Keratinocyte (primary cell): ENCODE measurements at regions not wholly inside any gene's neighbourhood (a gene's known extent, or its start where the extent isn't known, plus 50 kb on each side); places are given as distances from the start of the nearest gene placed in this dataset.

ENCODE experiments used
- DNase-seq: peaks from one replicate; pipeline ENCODE4 v3.0.0-alpha.2; 2011; ENCODE audit warnings: low read depth, missing footprints, low spot score
- FAIRE-seq: peaks from 2 replicates; lab custom pipeline; 2011; peaks lifted over from hg19 to GRCh38; lab: Jason Lieb, UNC
- H2AFZ ChIP-seq: 2 replicates; pipeline ENCODE4 v1.6.0; 2012; ENCODE audit warnings: low read length, control low read depth, inconsistent platforms; ENCODE audit not compliant: control insufficient read depth
- H3K27ac ChIP-seq: 2 replicates; pipeline ENCODE4 v1.5.1; 2011; ENCODE audit warnings: low read length; ENCODE audit not compliant: control insufficient read depth, insufficient read depth
- H3K27me3 ChIP-seq: 3 replicates; pipeline ENCODE4 v1.6.0; 2011; ENCODE audit warnings: low read length; ENCODE audit not compliant: control insufficient read depth, insufficient read depth; ENCODE audit errors: extremely low read depth
- H3K36me3 ChIP-seq, 2 experiments: 2 replicates in 1 of 2; 3 replicates in 1 of 2; pipeline ENCODE4 v1.5.1; 2011; ENCODE audit warnings: low read length in 2 of 2, mild to moderate bottlenecking in 1 of 2; ENCODE audit not compliant: control insufficient read depth in 2 of 2, insufficient read depth in 2 of 2; ENCODE audit errors: extremely low read depth in 1 of 2
- H3K4me1 ChIP-seq: 3 replicates; pipeline ENCODE4 v1.5.1; 2011; ENCODE audit warnings: low read length; ENCODE audit not compliant: control insufficient read depth, insufficient read depth; ENCODE audit errors: extremely low read depth
- H3K4me2 ChIP-seq: 3 replicates; pipeline ENCODE4 v1.6.0; 2011; ENCODE audit warnings: low read depth, low read length; ENCODE audit not compliant: control insufficient read depth, insufficient read depth; ENCODE audit errors: extremely low read depth
- H3K4me3 ChIP-seq, 3 experiments: fragments of 200-600 bp in 1 of 3; sonication (generic) in 1 of 3; 2 replicates in 2 of 3; 3 replicates in 1 of 3; pipeline ENCODE4 v1.5.1; 2011 to 2016; ENCODE audit warnings: low read length in 3 of 3, mild to moderate bottlenecking in 3 of 3, control low read depth in 2 of 3, inconsistent platforms in 1 of 3, low read depth in 1 of 3, mixed read lengths in 1 of 3, mixed run types in 1 of 3, moderate library complexity in 1 of 3; ENCODE audit not compliant: control insufficient read depth in 2 of 3, insufficient read depth in 2 of 3; ENCODE audit errors: extremely low read depth in 1 of 3
- H3K79me2 ChIP-seq: 2 replicates; pipeline ENCODE4 v1.6.0; 2012; ENCODE audit warnings: low read length; ENCODE audit not compliant: control insufficient read depth, insufficient read depth
- H3K9ac ChIP-seq: 3 replicates; pipeline ENCODE4 v1.6.0; 2011; ENCODE audit warnings: low read length; ENCODE audit not compliant: control insufficient read depth, insufficient read depth; ENCODE audit errors: extremely low read depth
- H3K9me1 ChIP-seq: 3 replicates; pipeline ENCODE4 v1.6.0; 2011; ENCODE audit warnings: low read length; ENCODE audit not compliant: control insufficient read depth, insufficient read depth; ENCODE audit errors: extremely low read depth
- H3K9me3 ChIP-seq: 2 replicates; pipeline ENCODE4 v1.5.1; 2012; ENCODE audit warnings: low read depth, low read length; ENCODE audit not compliant: control insufficient read depth
- H4K20me1 ChIP-seq: 3 replicates; pipeline ENCODE4 v1.6.0; 2011; ENCODE audit warnings: low read length; ENCODE audit not compliant: control insufficient read depth, insufficient read depth; ENCODE audit errors: extremely low read depth
- CTCF ChIP-seq, 3 experiments: IDR thresholded peaks in 1 of 3; conservative IDR thresholded peaks in 1 of 3; optimal IDR thresholded peaks in 1 of 3; 2 replicates in 2 of 3; 3 replicates in 1 of 3; pipeline versions ENCODE3 to v1.5.1; 2011; ENCODE audit warnings: low read length in 3 of 3, mild to moderate bottlenecking in 3 of 3, moderate library complexity in 2 of 3, control low read depth in 1 of 3, inconsistent platforms in 1 of 3; ENCODE audit not compliant: insufficient read depth in 2 of 3; ENCODE audit errors: extremely low read depth in 1 of 3
- EZH2 ChIP-seq: IDR thresholded peaks from one replicate; pipeline ENCODE4 v1.6.1; 2012; ENCODE audit warnings: inconsistent platforms, mild to moderate bottlenecking, low read length, moderate library complexity
- dilution Hi-C: fragments of 300-500 bp; cut with MboI; formaldehyde crosslinking; loops from one replicate; pipeline ENCODE4 v1.7.0; 2020; ENCODE audit warnings: low sequenced_read_pairs; ENCODE audit not compliant: extremely low pct_ligation_motif_present

GRCh38 chr17:14737984-14738651, 437.2 kb downstream of the HS3ST3B1 start:
- H3K4me3 ChIP-seq: no peak overlapping the region
- peaks cover 3% of the 10 kb centered on the region for H3K9me1 ChIP-seq
- DNase-seq (peak; percentile 89), FAIRE-seq (peak; percentile 97)
- peak overlapping the region; percentile 24 for H3K9ac ChIP-seq
- H3K4me2 ChIP-seq: peak overlapping the region; percentile 69
- dilution Hi-C loops: no loop called here
- H4K20me1 ChIP-seq: no peaks in the 10 kb centered on the region
- peaks cover 22% of the 10 kb centered on the region for H3K4me1 ChIP-seq
- no peaks in the 10 kb centered on the region for H3K27me3 ChIP-seq
- H2AFZ ChIP-seq: peak overlapping the region; percentile 16
- no peaks in the 10 kb centered on the region for H3K36me3 ChIP-seq
- H3K79me2 ChIP-seq: no peaks in the 10 kb centered on the region
- H3K27ac ChIP-seq: peak overlapping the region; percentile 87
- no peaks in the 10 kb centered on the region for H3K9me3 ChIP-seq
- no peak for TF ChIP-seq EZH2
- peak in 2 of 3 experiments; percentile 53 to 64 for TF ChIP-seq CTCF (optimal IDR thresholded peaks at IDR 0.05 in 1 of 3, IDR thresholded peaks at IDR 0.05 in 1 of 3, conservative IDR thresholded peaks at IDR 0.05 in 1 of 3; ENCODE audit: extremely low read depth in 1 of 3, insufficient read depth in 2 of 3, low read length in 3 of 3)

DNA sequence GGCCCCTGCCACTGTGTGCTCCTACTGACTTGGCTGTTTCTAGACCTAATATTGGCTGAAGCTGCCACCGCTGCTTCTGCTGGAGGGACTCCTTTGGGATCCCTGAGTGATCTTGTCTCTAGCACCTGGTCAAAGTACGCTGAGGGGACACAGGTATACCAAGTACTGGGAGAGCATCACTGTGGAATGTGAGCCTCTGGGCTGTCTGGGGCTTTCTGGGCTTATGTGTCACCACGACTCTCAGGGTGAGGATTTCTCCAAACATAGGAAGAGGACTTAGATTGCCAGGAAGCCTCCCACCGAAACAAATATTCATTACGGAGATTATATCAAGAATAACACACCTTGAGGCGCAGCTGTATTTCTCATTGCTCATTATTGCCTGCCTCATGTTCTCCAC, 435.8 kb downstream of the HS3ST3B1 start:
- H2AFZ ChIP-seq: no peak overlapping the region
- peaks cover 22% of the 10 kb centered on the region for H3K4me1 ChIP-seq
- no peak overlapping the region for H3K27ac ChIP-seq
- H3K9me3 ChIP-seq: no peaks in the 10 kb centered on the region
- no peak for TF ChIP-seq CTCF (optimal IDR thresholded peaks at IDR 0.05 in 1 of 3, IDR thresholded peaks at IDR 0.05 in 1 of 3, conservative IDR thresholded peaks at IDR 0.05 in 1 of 3; ENCODE audit: extremely low read depth in 1 of 3, insufficient read depth in 2 of 3, low read length in 3 of 3)
- no peak for TF ChIP-seq EZH2
- no peak overlapping the region for H3K4me2 ChIP-seq
- no peak overlapping the region for H3K4me3 ChIP-seq
- H3K79me2 ChIP-seq: no peaks in the 10 kb centered on the region
- no peaks in the 10 kb centered on the region for H3K36me3 ChIP-seq
- H4K20me1 ChIP-seq: no peaks in the 10 kb centered on the region
- dilution Hi-C loops: no loop called here
- no peaks in the 10 kb centered on the region for H3K27me3 ChIP-seq
- H3K9me1 ChIP-seq: peaks cover 3% of the 10 kb centered on the region
- FAIRE-seq: no peak
- H3K9ac ChIP-seq: no peak overlapping the region
- DNase-seq: no peak
